Activated CD4-positive, alpha-beta T cell treated with anti-CD3 and anti-CD28 coated beads, Interleukin-2, Interleukin-4, amounts not matched to agents 100 ng/mL and 50 ng/mL, durations not matched to agents 16 hours and 8 hours (primary cell): ENCODE measurements at regions not wholly inside any gene's neighbourhood (a gene's known extent, or its start where the extent isn't known, plus 50 kb on each side); places are given as distances from the start of the nearest gene placed in this dataset.
"Not testable (repeated sequence)": the region's sequence is repeated elsewhere in the genome, so short reads cannot be mapped to it uniquely, and the experiment has no call there.

Experiments used
- DNase-seq: peaks from one replicate; pipeline ENCODE4 v3.0.0-alpha.2; 2020; ENCODE audit warnings: low spot score

DNA sequence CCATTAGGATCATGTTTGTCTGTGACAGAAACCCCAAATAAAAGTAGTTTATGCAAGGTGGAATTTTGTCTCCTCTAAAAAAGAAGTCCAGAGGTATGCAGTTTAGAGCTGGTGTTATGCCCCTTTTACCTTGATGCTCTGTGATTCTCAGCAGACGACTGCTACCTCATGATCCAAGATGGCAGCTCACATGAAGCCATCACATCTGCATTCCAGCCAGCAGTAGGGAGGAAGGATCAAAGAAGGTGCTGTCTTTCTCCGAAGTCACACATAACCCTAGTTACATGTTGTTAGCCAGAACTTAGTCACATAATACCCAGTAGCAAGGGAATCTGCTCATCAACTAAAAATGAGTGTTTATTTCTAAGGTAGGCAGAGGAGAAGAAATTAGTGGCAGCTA, 135.7 kb upstream of the HS3ST2 start:
- no peak for DNase-seq

- DNase-seq: no peak
These were observed 132.2 kb upstream of the HS3ST2 start for GRCh38 chr16:22681554-22682291.

- DNase-seq: no peak
These were observed 130.7 kb upstream of the HS3ST2 start for GRCh38 chr16:22683258-22683657.

DNA sequence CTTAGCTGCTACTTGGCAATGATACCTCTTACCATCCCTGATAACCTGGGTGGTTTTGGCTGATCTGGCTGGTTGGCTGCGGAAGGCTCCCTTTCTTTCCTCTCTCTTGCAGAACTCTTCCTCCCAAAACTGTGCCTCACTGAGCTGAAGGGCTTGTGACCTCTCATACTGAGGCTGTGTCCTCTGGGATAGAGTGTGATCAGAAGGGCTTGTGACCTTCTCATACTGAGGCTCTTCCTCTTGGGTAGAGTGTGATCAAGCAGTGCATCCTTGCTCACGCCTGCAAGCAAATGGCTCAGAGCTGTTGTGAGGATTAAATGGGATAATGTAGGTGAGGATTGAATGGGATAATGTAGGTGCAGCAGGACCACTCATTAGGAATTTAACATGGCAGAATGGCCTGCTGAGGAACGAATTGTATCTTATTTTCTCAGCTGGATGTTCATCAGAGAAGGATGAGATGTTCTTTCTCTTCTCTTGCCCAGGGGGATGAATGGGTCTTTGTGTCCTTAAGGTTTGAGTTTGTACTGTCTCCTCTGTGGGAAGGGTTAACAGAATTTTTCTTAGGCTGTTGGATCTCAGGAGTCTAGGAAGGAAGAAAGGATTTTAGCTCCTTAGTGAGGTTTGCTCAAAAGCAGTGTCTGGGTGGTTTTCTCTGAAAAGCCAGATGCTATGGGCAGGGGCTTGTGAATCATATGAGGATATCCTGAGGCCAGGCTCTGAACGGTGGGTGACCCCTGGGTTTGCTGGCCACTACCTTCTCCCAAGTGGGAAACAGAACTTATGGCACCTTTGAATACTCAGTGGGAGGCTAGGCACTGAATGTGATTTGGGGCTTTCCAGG, 130.0 kb upstream of the HS3ST2 start:
- no peak for DNase-seq

DNA sequence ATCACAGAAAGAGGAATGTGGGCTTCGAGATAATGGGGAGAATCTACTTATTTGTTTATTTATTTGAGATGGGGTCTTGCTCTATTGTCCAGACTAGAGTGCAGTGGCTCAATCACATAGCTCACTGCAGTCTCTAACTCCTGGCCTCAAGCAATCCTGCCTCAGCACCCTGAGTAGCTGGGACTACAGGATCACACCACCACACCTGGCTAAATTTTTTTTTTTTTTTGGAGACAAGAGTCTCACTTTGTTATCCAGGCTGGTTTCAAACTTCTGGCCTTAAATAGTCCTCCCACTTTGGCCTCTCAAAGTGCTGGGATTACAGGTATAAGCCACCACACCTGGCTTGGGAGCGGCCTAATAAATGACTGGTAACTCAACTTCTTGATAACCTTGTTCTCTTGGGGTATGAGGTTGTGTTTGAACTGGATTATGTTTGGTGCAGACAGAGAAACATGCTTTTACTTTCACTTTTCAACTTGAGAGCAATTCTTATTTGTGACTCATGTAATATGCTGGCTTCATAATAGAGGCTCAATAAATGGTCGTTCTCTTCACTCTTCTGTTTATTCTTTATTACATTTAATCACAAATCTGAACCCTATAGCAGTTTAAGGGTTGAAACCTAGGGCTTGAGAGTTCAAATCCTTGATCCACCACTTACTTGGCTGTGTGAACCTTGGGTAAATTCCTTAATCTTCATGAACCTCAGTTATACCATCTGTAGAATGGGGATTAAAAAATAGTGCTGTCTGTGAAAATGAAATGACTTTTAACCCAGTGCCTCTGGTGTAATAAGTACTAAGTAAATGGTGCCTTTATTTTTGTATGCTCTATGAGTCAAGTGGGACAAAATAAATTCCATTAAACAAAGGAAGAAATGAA, 129.1 kb upstream of the HS3ST2 start:
- DNase-seq: no peak

DNA sequence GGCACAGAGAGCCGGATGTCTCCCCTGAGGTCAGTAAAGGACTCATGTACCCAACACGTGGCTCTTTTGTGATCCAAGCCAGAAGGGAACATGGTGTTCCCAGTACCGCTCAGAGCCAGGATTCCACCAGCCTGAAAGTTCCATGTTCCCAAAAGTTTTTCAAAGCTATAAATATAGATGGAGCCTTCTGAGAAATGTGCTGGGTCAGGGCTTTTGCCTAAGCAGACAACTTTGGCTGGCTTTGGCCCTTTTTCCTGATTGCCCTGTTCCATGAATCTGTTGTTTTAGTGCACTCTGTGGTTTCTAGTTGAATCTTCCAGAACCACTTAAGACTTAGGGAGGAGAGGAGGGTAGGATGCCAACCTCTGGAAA, 128.5 kb upstream of the HS3ST2 start:
- DNase-seq: no peak

- no peak for DNase-seq
These were observed 126.9 kb upstream of the HS3ST2 start for GRCh38 chr16:22687031-22687530.

- no peak for DNase-seq
These were observed 125.5 kb upstream of the HS3ST2 start for GRCh38 chr16:22688463-22688862.

GRCh38 chr16:22688930-22689329, 125.0 kb upstream of the HS3ST2 start:
- no peak for DNase-seq

GRCh38 chr16:22691335-22691734, 122.6 kb upstream of the HS3ST2 start:
- DNase-seq: no peak

- DNase-seq: no peak
These were observed 121.9 kb upstream of the HS3ST2 start for GRCh38 chr16:22692034-22692433.

- no peak for DNase-seq
These were observed 120.9 kb upstream of the HS3ST2 start for GRCh38 chr16:22692916-22693637.

- DNase-seq: no peak
These were observed 120.2 kb upstream of the HS3ST2 start for GRCh38 chr16:22693638-22694340.

DNA sequence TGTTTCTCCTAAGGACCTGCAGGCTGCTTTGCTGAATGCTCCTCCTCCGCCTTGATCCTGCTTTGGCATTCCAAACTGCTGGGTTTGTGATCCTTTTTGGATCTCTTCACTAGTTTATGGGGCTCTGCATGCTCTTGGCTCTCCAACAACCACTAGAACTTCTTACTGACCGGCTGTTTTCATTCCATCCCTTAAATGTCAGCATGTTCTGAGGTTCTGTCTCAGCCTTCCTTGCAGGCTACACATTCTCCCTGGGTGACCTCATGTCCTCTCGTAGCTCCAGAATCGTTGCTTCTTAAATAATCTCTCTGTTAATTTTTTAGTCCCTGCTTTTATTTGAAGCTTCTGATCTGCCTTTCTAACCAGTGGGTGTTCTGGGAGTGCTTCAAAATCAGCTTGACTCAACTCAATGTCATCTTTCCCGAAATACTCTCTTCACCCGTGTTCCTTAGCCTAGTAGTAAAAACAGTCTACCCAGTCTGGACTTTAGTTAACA, 119.0 kb upstream of the HS3ST2 start:
- DNase-seq: no peak

DNA sequence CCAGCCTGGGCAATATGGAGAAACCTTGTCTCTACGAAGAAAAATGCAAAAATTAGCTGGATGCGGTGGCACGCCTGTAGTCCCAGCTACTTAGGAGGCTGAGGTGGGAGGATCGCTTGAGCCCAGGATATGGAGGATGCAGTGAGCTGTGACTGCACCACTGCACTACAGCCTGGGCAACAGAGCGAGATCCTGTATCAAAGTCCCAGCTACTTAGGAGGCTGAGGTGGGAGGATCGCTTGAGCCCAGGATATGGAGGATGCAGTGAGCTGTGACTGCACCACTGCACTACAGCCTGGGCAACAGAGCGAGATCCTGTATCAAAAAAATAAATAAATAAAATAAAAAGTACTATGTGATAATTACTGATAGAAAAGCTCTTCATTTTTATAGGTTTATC, 118.2 kb upstream of the HS3ST2 start:
- not testable (repeated sequence) for DNase-seq

GRCh38 chr16:22699356-22699755, 114.6 kb upstream of the HS3ST2 start:
- no peak for DNase-seq

DNA sequence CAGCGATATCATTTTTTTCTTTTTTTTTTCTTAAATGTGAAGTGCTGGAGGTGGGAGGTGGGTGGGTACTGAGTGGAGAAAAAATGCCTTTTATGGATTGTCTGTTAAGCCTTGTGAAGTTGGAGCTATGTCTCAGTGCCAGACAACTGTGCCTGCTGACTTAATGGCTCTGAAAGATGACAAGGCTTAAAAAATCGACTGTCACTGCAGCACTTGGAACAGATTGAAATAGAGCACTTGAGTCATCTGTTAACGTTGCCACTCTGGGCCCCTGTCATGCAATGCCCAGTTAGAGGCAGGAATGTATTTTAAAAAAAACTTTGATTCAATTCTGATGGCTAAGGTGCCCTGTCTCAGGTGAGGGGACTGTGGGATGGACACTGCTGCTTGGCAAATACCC, 108.2 kb upstream of the HS3ST2 start:
- no peak for DNase-seq

- DNase-seq: no peak
These were observed 103.6 kb upstream of the HS3ST2 start for GRCh38 chr16:22710326-22710725.

DNA sequence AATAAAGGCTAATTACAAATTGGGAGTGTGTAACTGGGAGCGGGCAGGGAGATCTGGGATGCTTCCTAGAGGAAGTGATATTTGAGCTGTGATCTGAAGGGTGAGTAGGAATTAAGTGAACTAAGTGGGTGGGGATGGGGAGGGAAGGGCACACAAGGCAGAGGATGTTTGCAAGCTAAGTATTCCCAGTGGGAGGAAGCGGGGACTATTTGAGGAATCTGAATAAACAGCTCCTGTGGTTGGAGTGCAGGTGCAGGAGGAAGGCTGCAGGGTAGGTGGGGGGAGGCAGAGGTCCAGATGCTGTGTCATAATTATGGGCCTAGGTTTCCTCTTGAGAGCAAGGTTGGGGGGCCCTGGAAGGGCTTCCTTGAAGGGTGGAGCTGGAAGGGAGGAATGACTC, 102.1 kb upstream of the HS3ST2 start:
- no peak for DNase-seq

DNA sequence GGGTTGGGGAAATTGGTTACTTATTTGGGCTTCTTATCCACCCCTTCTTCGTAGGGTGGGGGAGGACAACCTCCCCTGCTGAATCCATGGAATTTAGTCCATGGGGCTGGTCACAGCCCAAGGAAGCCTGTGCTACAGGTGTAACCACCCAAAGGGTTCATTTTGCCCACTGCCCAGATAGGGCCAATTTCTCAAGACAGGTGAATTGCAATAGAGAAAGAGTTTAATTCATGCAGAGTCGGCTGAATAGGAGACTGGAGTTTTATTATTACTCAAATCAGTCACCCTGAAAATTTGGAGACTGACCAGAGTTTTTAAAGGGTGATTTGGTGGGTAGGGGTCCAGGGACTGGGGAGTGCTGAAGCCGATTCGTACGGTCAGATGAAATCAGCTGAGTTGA, 101.5 kb upstream of the HS3ST2 start:
- DNase-seq: no peak

GRCh38 chr16:22718598-22718997, 95.4 kb upstream of the HS3ST2 start:
- DNase-seq: not testable (repeated sequence)
